NCI-H128 (cell line): ENCODE measurements at regions not wholly inside any gene's neighbourhood (a gene's known extent, or its start where the extent isn't known, plus 50 kb on each side); places are given as distances from the start of the nearest gene placed in this dataset.

Source experiments
- DNase-seq: peaks from one replicate; lab custom pipeline; 2025; ENCODE audit not compliant: unreplicated experiment; lab: John Stamatoyannopoulos, UW

GRCh38 chr15:37691911-37692310 is 242.5 kb upstream of the TMCO5A start:
- DNase-seq: no peak

GRCh38 chr15:37693926-37694325 is 240.5 kb upstream of the TMCO5A start:
- no peak for DNase-seq

- DNase-seq: no peak
Measured at GRCh38 chr15:37695719-37696118, 238.7 kb upstream of the TMCO5A start.

GRCh38 chr15:37698679-37699078 is 235.8 kb upstream of the TMCO5A start:
- no peak for DNase-seq

GRCh38 chr15:37701230-37701629 is 233.2 kb upstream of the TMCO5A start:
- DNase-seq: no peak

- DNase-seq: peak; percentile 4
Measured at GRCh38 chr15:37709669-37710068, 224.8 kb upstream of the TMCO5A start.

GRCh38 chr15:37715101-37715500 is 219.3 kb upstream of the TMCO5A start:
- DNase-seq: no peak

GRCh38 chr15:37720267-37720666 is 214.2 kb upstream of the TMCO5A start:
- DNase-seq: no peak

GRCh38 chr15:37731146-37731746 is 203.2 kb upstream of the TMCO5A start:
- DNase-seq: no peak

GRCh38 chr15:37733628-37734027 is 200.8 kb upstream of the TMCO5A start:
- DNase-seq: no peak

- DNase-seq: no peak
Measured at GRCh38 chr15:37740623-37741141, 193.8 kb upstream of the TMCO5A start.

GRCh38 chr15:37743826-37744225 is 190.6 kb upstream of the TMCO5A start:
- no peak for DNase-seq

- no peak for DNase-seq
Measured at GRCh38 chr15:37744521-37744920, 189.9 kb upstream of the TMCO5A start.

GRCh38 chr15:37751401-37751800 is 183.0 kb upstream of the TMCO5A start:
- DNase-seq: no peak

- no peak for DNase-seq
Measured at GRCh38 chr15:37756407-37756806, 178.0 kb upstream of the TMCO5A start.

GRCh38 chr15:37758412-37758811 is 176.0 kb upstream of the TMCO5A start:
- DNase-seq: no peak

- DNase-seq: no peak
Measured at GRCh38 chr15:37764733-37765191, 169.7 kb upstream of the TMCO5A start.

- DNase-seq: no peak
Measured at GRCh38 chr15:37765786-37766185, 168.7 kb upstream of the TMCO5A start.

GRCh38 chr15:37767841-37768455 is 166.5 kb upstream of the TMCO5A start:
- no peak for DNase-seq

- no peak for DNase-seq
Measured at GRCh38 chr15:37771465-37771864, 163.0 kb upstream of the TMCO5A start.

- no peak for DNase-seq
Measured at GRCh38 chr15:37773111-37773860, 161.2 kb upstream of the TMCO5A start.

GRCh38 chr15:37774961-37775360 is 159.5 kb upstream of the TMCO5A start:
- DNase-seq: no peak
